Lung (tissue), 11 donors: ENCODE measurements at regions not wholly inside any gene's neighbourhood (a gene's known extent, or its start where the extent isn't known, plus 50 kb on each side); places are given as distances from the start of the nearest gene placed in this dataset.
A peak's percentile ranks its signal among the peaks of the same experiment; 100 is the strongest.

ENCODE experiments used
- ATAC-seq: fragments of 200-7000 bp; cut with Tn5 transposase; one replicate; pipeline ENCODE4 v1.9.1; 2020; ENCODE audit warnings: moderate number of reproducible peaks; ENCODE audit not compliant: insufficient read depth, low FRiP score
- DNase-seq, 3 donors: peaks; one replicate each; pipeline ENCODE4 v3.0.0-alpha.2; 2013 to 2017
- H3K27ac ChIP-seq, 2 donors: one replicate each; pipeline ENCODE4 v1.5.1; 2013; ENCODE audit warnings: mild to moderate bottlenecking in 2 of 2, moderate library complexity in 2 of 2, control low read depth in 1 of 2, inconsistent platforms in 1 of 2, low read depth in 1 of 2, low read length in 1 of 2
- H3K27me3 ChIP-seq, 3 donors: one replicate each; pipeline ENCODE4 v1.5.1; 2013; ENCODE audit warnings: low read length in 2 of 3; ENCODE audit not compliant: control insufficient read depth in 3 of 3, insufficient read depth in 3 of 3
- H3K36me3 ChIP-seq, 4 donors: one replicate each; pipeline ENCODE4 v1.5.1; 2013; ENCODE audit warnings: low read length in 4 of 4, mild to moderate bottlenecking in 1 of 4, moderate library complexity in 1 of 4; ENCODE audit not compliant: control insufficient read depth in 4 of 4, insufficient read depth in 4 of 4
- H3K4me1 ChIP-seq, 5 donors: one replicate each; pipeline ENCODE4 v1.5.1; 2013; ENCODE audit warnings: low read length in 5 of 5, mild to moderate bottlenecking in 2 of 5, moderate library complexity in 1 of 5; ENCODE audit not compliant: control insufficient read depth in 5 of 5, insufficient read depth in 5 of 5
- H3K4me3 ChIP-seq: one replicate; pipeline ENCODE4 v1.5.1; 2013; ENCODE audit warnings: mild to moderate bottlenecking, control low read depth, moderate library complexity
- H3K9ac ChIP-seq, 2 donors: one replicate each; pipeline ENCODE4 v1.5.1; 2013; ENCODE audit warnings: low read length in 2 of 2, control low read depth in 1 of 2; ENCODE audit not compliant: insufficient read depth in 1 of 2
- H3K9me3 ChIP-seq, 4 donors: one replicate each; pipeline ENCODE4 v1.5.1; 2013; ENCODE audit warnings: low read length in 3 of 4, mild to moderate bottlenecking in 1 of 4, moderate library complexity in 1 of 4; ENCODE audit not compliant: control insufficient read depth in 4 of 4, insufficient read depth in 3 of 4
- WGBS, 2 donors: extraction: QIAGEN DNeasy Blood & Tissue Kit; methylation state at CpG; one replicate each; pipeline ENCODE4 v1.1.7; 2013; 5-methylcytosine and 5-hydroxymethylcytosine counted together
- TF ChIP-seq, protein P1 (sequence below): IDR thresholded peaks from 2 replicates; pipeline ENCODE4 v1.5.1; 2012; ENCODE audit warnings: mild to moderate bottlenecking; ENCODE audit errors: control extremely low read depth, extremely low read depth
- donor health status: control.
- donor health status: control.
- donor health status: Bipolar disorder and iron deficiency.
- donor health status: healthy.
- donor health status: DM: yes; HTN: yes; CAD: no.

DNA sequence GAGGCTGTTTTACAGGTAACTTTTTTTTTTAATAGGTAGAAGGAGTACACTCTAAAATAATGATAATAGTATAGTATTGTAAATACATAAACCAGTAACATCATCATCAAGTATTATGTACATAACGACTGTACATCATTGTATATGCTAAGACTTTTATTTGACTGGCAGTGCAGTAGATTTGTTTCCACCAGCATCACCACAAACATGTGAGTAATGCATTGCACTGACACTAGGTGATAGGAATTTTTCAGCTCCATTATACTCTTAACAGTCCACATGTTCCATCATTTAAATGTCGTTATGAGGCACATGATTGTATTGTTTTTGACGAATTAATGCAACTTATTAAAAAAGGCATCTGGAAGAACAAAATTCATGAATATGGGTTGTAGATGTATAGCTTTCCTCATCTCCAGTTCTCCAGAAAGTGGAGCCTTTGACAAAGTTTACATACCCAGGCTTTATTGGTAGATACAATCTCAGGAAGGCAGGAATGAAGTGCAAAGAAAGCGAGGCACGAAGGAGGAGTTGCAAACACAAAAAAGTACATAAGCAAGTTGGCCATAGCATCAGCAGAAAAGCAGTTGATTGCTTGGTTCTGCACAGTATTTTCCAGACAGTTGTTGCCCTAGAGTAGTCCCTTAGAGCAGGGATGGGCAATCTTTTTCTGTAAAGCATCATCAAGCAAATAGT lies 336.9 kb upstream of the NR3C2 start:
- DNase-seq: no peak
- 68 to 91% methylated on average over 5 of the region's 5 CpGs for WGBS, 2 donors
- Histone ChIP-seq H3K27ac (no peak overlapping the region), H3K4me1 (peaks cover 0 to 3% (median 0%) of the 10 kb centered on the region in 5 donors), H3K4me3 (no peak overlapping the region), H3K27me3 (no peaks in the 10 kb centered on the region), H3K36me3 (no peaks in the 10 kb centered on the region), H3K9ac (no peak overlapping the region), H3K9me3 (no peaks in the 10 kb centered on the region)
- TF ChIP-seq, protein P1, sequence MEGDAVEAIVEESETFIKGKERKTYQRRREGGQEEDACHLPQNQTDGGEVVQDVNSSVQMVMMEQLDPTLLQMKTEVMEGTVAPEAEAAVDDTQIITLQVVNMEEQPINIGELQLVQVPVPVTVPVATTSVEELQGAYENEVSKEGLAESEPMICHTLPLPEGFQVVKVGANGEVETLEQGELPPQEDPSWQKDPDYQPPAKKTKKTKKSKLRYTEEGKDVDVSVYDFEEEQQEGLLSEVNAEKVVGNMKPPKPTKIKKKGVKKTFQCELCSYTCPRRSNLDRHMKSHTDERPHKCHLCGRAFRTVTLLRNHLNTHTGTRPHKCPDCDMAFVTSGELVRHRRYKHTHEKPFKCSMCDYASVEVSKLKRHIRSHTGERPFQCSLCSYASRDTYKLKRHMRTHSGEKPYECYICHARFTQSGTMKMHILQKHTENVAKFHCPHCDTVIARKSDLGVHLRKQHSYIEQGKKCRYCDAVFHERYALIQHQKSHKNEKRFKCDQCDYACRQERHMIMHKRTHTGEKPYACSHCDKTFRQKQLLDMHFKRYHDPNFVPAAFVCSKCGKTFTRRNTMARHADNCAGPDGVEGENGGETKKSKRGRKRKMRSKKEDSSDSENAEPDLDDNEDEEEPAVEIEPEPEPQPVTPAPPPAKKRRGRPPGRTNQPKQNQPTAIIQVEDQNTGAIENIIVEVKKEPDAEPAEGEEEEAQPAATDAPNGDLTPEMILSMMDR: no peak
- ATAC-seq: no peak

DNA sequence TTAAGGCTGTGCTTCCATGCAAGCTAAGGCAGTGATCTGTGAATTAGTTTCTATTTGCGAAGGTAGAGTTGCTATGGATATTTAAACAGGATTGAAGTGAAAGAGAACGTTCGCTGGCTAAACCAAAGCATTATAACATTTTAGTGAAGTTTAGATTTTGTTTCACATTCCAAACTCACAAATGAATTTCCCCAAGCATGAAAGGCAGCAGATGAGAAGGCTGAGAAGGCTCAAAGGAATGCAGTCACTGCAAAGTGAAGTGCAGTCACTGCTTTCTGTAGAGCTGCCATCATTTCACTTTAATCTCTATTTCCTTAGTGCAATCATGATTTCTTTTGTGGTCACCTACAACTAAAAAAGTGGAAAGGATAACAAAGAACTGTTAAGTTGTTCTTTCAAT lies 334.7 kb upstream of the NR3C2 start:
- H3K4me3 ChIP-seq: no peak overlapping the region
- no peaks in the 10 kb centered on the region for H3K27me3 ChIP-seq
- WGBS, 2 donors: 70 to 78% methylated on average over 3 of the region's 3 CpGs
- no peak overlapping the region for H3K27ac ChIP-seq
- ATAC-seq: no peak
- H3K9ac ChIP-seq: no peak overlapping the region
- H3K4me1 ChIP-seq: no peaks in the 10 kb centered on the region
- peak in 1 of 3 donors; percentile 12 for DNase-seq
- TF ChIP-seq, protein P1: no peak
- H3K9me3 ChIP-seq: no peaks in the 10 kb centered on the region
- no peaks in the 10 kb centered on the region for H3K36me3 ChIP-seq

DNA sequence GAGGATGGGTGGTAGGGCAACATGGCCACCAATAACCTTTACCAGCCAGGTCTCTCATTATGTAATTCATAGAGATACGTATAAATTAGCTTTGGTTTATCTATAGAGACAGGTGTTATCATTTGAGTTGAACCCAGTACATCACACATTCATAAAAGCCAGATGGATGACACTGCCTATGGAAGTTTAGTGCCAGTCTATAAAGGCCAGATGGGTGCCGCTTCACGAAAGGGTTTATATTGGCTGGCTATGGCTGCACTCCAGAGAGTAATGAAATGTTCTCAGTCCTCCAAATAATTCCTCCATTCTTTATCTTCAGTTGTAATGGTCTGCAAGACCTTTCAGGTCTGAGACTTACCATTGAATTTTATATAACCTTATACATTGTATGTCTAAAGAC lies 331.9 kb upstream of the NR3C2 start:
- TF ChIP-seq, protein P1: no peak
- no peak overlapping the region for H3K4me3 ChIP-seq
- H3K9me3 ChIP-seq: no peaks in the 10 kb centered on the region
- H3K9ac ChIP-seq: no peak overlapping the region
- H3K4me1 ChIP-seq: no peaks in the 10 kb centered on the region
- H3K27ac ChIP-seq: no peak overlapping the region
- 94 to 95% methylated on average over 3 of the region's 3 CpGs for WGBS, 2 donors
- no peaks in the 10 kb centered on the region for H3K27me3 ChIP-seq
- DNase-seq (no peak), ATAC-seq (no peak)
- no peaks in the 10 kb centered on the region for H3K36me3 ChIP-seq

DNA sequence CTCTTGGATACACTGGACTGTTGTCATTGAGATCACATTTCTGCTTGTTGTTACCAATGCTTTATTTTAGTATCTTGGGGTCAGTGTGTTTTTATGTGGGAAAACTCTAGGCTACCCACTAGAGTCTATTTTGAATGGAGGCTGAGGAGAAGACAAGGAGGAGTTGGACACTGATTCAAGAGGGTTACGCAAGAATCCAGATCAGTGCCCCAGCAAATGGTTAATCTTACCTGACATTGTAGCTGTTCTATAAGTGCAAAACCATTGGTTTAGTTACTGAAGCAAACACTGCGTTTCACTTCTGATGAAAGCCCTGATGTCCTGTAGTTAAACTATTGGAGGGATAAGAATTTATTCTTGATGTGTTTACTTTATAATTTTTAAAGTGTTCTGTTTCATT lies 331.1 kb upstream of the NR3C2 start:
- no peak for DNase-seq
- Histone ChIP-seq H3K36me3 (no peaks in the 10 kb centered on the region), H3K27me3 (no peaks in the 10 kb centered on the region), H3K4me1 (no peaks in the 10 kb centered on the region), H3K9ac (no peak overlapping the region), H3K27ac (no peak overlapping the region), H3K4me3 (no peak overlapping the region), H3K9me3 (no peaks in the 10 kb centered on the region)
- TF ChIP-seq, protein P1: no peak
- ATAC-seq: no peak
- 86% methylated on average over 2 of the region's 2 CpGs for WGBS, 2 donors
